ENCODE measurements at regions not wholly inside any gene's neighbourhood (a gene's known extent, or its start where the extent isn't known, plus 50 kb on each side); places are given as distances from the start of the nearest gene placed in this dataset.
A peak's percentile ranks its signal among the peaks of the same experiment; 100 is the strongest.

- DNase-seq (ENCODE audit: low spot score) = no peak
Observed at GRCh38 chr5:171651102-171651501, 134.5 kb upstream of the SMIM23 start.

GRCh38 chr5:171654881-171655280 is 130.7 kb upstream of the SMIM23 start:
- no peak for DNase-seq (ENCODE audit: low spot score)

- no peak for DNase-seq (ENCODE audit: low spot score)
Observed at GRCh38 chr5:171657473-171657872, 128.1 kb upstream of the SMIM23 start.

- no peak for DNase-seq (ENCODE audit: low spot score)
Observed at GRCh38 chr5:171659896-171660295, 125.7 kb upstream of the SMIM23 start.

GRCh38 chr5:171660434-171660833 is 125.2 kb upstream of the SMIM23 start:
- DNase-seq (ENCODE audit: low spot score) = no peak

GRCh38 chr5:171661143-171661542 is 124.5 kb upstream of the SMIM23 start:
- DNase-seq (ENCODE audit: low spot score) = no peak

- no peak for DNase-seq (ENCODE audit: low spot score)
Observed at GRCh38 chr5:171663311-171664085, 122.1 kb upstream of the SMIM23 start.

GRCh38 chr5:171664489-171664888 is 121.1 kb upstream of the SMIM23 start:
- no peak for DNase-seq (ENCODE audit: low spot score)

- DNase-seq (ENCODE audit: low spot score) = no peak
Observed at GRCh38 chr5:171666815-171667214, 118.8 kb upstream of the SMIM23 start.

GRCh38 chr5:171667341-171668096 is 118.1 kb upstream of the SMIM23 start:
- DNase-seq (ENCODE audit: low spot score) = peak; percentile 84

- DNase-seq (ENCODE audit: low spot score) = no peak
Observed at GRCh38 chr5:171668097-171668412, 117.6 kb upstream of the SMIM23 start.

- DNase-seq (ENCODE audit: low spot score) = no peak
Observed at GRCh38 chr5:171669571-171669970, 116.0 kb upstream of the SMIM23 start.

- no peak for DNase-seq (ENCODE audit: low spot score)
Observed at GRCh38 chr5:171672556-171672955, 113.1 kb upstream of the SMIM23 start.

GRCh38 chr5:171673328-171673727 is 112.3 kb upstream of the SMIM23 start:
- no peak for DNase-seq (ENCODE audit: low spot score)

GRCh38 chr5:171673840-171674239 is 111.8 kb upstream of the SMIM23 start:
- DNase-seq (ENCODE audit: low spot score) = no peak

- DNase-seq (ENCODE audit: low spot score) = no peak
Observed at GRCh38 chr5:171675511-171675910, 110.1 kb upstream of the SMIM23 start.

- no peak for DNase-seq (ENCODE audit: low spot score)
Observed at GRCh38 chr5:171676286-171676944, 109.2 kb upstream of the SMIM23 start.

- DNase-seq (ENCODE audit: low spot score) = no peak
Observed at GRCh38 chr5:171678646-171679045, 107.0 kb upstream of the SMIM23 start.

- DNase-seq (ENCODE audit: low spot score) = no peak
Observed at GRCh38 chr5:171680485-171680884, 105.1 kb upstream of the SMIM23 start.

- no peak for DNase-seq (ENCODE audit: low spot score)
Observed at GRCh38 chr5:171681061-171681460, 104.6 kb upstream of the SMIM23 start.

GRCh38 chr5:171681677-171682076 is 103.9 kb upstream of the SMIM23 start:
- DNase-seq (ENCODE audit: low spot score) = no peak

- no peak for DNase-seq (ENCODE audit: low spot score)
Observed at GRCh38 chr5:171682801-171683200, 102.8 kb upstream of the SMIM23 start.

GRCh38 chr5:171684169-171684568 is 101.4 kb upstream of the SMIM23 start:
- DNase-seq (ENCODE audit: low spot score) = no peak
